ENCODE measurements at regions not wholly inside any gene's neighbourhood (a gene's known extent, or its start where the extent isn't known, plus 50 kb on each side); places are given as distances from the start of the nearest gene placed in this dataset.

DNA sequence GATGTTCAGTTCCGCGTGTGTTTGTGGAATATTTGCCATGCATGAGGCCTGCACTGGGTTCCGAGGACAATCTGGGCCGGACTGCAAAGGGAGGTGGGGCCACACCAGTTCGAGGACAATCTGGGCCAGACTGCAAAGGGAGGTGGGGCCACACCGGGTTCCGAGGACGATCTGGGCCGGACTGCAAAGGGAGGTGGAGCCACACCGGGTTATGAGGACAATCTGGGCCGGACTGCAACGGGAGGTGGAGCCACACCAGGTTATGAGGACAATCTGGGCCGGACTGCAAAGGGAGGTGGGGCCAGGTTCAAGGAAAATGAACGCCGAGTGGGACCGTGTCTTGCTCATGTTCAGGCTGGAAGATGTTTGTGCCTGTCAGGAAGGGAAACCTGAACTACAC lies 97.8 kb upstream of the HDAC4 start (continued):
- TF ChIP-seq CREM (IDR thresholded peaks at IDR 0.05; ENCODE audit: low read depth), result no peak
- TF ChIP-seq ZNF622 (IDR thresholded peaks at IDR 0.05), result no peak
- no peak for TF ChIP-seq SRF (IDR thresholded peaks at IDR 0.05; ENCODE audit: low read depth in 2 of 2, low read length in 2 of 2)
- TF ChIP-seq, protein P1, sequence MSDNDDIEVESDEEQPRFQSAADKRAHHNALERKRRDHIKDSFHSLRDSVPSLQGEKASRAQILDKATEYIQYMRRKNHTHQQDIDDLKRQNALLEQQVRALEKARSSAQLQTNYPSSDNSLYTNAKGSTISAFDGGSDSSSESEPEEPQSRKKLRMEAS (IDR thresholded peaks at IDR 0.05; ENCODE audit: low read depth, low read length), result no peak
- no peak for TF ChIP-seq RBBP5 (conservative IDR thresholded peaks at IDR 0.05)
- no peak for TF ChIP-seq ZSCAN29 (IDR thresholded peaks at IDR 0.05)
- no peak for TF ChIP-seq GABPA (IDR thresholded peaks at IDR 0.05; ENCODE audit: low read depth)
- no peak for TF ChIP-seq SMAD1 (IDR thresholded peaks at IDR 0.05; ENCODE audit: low read depth, partially characterized antibody)

DNA sequence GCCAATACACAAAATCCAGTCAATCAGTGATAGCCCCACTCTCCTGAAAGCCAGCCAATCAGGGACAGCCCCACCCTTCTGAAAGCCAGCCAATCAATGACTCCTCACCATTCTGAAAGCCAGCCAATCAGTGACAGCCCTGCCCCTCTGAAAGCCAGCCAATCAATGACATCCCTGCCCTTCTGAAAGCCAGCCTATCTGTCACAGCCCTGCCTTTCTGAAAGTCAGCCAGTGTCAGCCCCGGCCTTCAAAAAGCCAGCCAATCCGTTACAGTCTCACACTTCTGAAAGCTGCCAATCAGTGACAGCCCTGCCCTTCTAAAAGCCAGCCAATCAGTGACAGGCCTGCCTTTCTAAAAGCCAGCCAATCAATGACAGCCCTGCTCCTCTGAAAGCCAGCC lies 95.9 kb upstream of the HDAC4 start:
- ChIA-PET RAD21 (ENCODE audit: unreplicated experiment) (no interaction called here), SMC1A (ENCODE audit: uncharacterized antibody, unreplicated experiment) (no interaction called here), CTCF (no interaction called here), POLR2A (no interaction called here)
- Histone ChIP-seq H3K79me2 (ENCODE audit: control insufficient read depth, insufficient read depth, low read length) (no peaks in the 10 kb centered on the region), H4K20me1 (ENCODE audit: control insufficient read depth, insufficient read depth) (no peaks in the 10 kb centered on the region), H3K27ac (ENCODE audit: control insufficient read depth, insufficient read depth) (no peak overlapping the region), H2AFZ (ENCODE audit: control insufficient read depth, low read depth, low read length) (no peak overlapping the region), H3K9ac (ENCODE audit: control insufficient read depth, insufficient read depth, low read length) (no peak overlapping the region), H3K36me3 (ENCODE audit: control insufficient read depth in 2 of 2, insufficient read depth in 2 of 2, low read length in 1 of 2) (no peaks in the 10 kb centered on the region), H3K4me3 (no peak overlapping the region), H3K4me1 (ENCODE audit: control insufficient read depth, insufficient read depth, low read length) (no peaks in the 10 kb centered on the region), H3K4me2 (ENCODE audit: control insufficient read depth, insufficient read depth) (no peak overlapping the region), H3K9me3 (replicated peaks; ENCODE audit: control insufficient read depth, insufficient read depth, low read length) (no peaks in the 10 kb centered on the region; the same call in 2 of the 3 replicates), H3K27me3 (replicated peaks in 1 of 2; ENCODE audit: control insufficient read depth in 2 of 2, insufficient read depth in 2 of 2, low read length in 1 of 2) (no peaks in the 10 kb centered on the region; a peak in 1 of 4 replicates)
- TF ChIP-seq SP1 (IDR thresholded peaks at IDR 0.05; ENCODE audit: low read depth, low read length) (peak; percentile 4), NFYB (IDR thresholded peaks at IDR 0.05; ENCODE audit: insufficient read depth, low read depth, low read length) (0 out of 2 replicates have a peak, but pooled peaks have one; percentile 42)
- TF ChIP-seq, protein P2, sequence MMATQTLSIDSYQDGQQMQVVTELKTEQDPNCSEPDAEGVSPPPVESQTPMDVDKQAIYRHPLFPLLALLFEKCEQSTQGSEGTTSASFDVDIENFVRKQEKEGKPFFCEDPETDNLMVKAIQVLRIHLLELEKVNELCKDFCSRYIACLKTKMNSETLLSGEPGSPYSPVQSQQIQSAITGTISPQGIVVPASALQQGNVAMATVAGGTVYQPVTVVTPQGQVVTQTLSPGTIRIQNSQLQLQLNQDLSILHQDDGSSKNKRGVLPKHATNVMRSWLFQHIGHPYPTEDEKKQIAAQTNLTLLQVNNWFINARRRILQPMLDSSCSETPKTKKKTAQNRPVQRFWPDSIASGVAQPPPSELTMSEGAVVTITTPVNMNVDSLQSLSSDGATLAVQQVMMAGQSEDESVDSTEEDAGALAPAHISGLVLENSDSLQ (IDR thresholded peaks at IDR 0.05), result peak; percentile 65
- TF ChIP-seq, protein P3, sequence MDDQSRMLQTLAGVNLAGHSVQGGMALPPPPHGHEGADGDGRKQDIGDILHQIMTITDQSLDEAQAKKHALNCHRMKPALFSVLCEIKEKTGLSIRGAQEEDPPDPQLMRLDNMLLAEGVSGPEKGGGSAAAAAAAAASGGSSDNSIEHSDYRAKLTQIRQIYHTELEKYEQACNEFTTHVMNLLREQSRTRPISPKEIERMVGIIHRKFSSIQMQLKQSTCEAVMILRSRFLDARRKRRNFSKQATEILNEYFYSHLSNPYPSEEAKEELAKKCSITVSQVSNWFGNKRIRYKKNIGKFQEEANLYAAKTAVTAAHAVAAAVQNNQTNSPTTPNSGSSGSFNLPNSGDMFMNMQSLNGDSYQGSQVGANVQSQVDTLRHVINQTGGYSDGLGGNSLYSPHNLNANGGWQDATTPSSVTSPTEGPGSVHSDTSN (IDR thresholded peaks at IDR 0.05; ENCODE audit: insufficient replicate concordance, low read depth, low read length), result peak; percentile 38
- TF ChIP-seq, protein P4, sequence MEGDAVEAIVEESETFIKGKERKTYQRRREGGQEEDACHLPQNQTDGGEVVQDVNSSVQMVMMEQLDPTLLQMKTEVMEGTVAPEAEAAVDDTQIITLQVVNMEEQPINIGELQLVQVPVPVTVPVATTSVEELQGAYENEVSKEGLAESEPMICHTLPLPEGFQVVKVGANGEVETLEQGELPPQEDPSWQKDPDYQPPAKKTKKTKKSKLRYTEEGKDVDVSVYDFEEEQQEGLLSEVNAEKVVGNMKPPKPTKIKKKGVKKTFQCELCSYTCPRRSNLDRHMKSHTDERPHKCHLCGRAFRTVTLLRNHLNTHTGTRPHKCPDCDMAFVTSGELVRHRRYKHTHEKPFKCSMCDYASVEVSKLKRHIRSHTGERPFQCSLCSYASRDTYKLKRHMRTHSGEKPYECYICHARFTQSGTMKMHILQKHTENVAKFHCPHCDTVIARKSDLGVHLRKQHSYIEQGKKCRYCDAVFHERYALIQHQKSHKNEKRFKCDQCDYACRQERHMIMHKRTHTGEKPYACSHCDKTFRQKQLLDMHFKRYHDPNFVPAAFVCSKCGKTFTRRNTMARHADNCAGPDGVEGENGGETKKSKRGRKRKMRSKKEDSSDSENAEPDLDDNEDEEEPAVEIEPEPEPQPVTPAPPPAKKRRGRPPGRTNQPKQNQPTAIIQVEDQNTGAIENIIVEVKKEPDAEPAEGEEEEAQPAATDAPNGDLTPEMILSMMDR (IDR thresholded peaks at IDR 0.05 in 2 of 3, conservative IDR thresholded peaks at IDR 0.05 in 1 of 3; ENCODE audit: control insufficient read depth in 2 of 3, extremely low read depth in 1 of 3, insufficient read depth in 1 of 3, low read depth in 3 of 3, low read length in 3 of 3), result no peak
- BruUV-seq (replicated peaks), result no TSS peak
- in situ Hi-C loops (cut with MboI), result no loop called here
- FAIRE-seq, result no peak
- no peak for DNase-seq (ENCODE audit: low read depth, low spot score)
- no peak for ATAC-seq
- intact Hi-C loops (cut with micrococcal nuclease; ENCODE audit: unreplicated experiment), result no loop called here
- WGBS (ENCODE audit: insufficient coverage, insufficient replicate concordance, low lambda C conversion rate, missing lambda C conversion rate), result 8% methylated on average over 2 of the region's 2 CpGs

Data from GM12878 (cell line).